Ovary (tissue), 3 donors: ENCODE measurements at regions not wholly inside any gene's neighbourhood (a gene's known extent, or its start where the extent isn't known, plus 50 kb on each side); places are given as distances from the start of the nearest gene placed in this dataset.
"Not testable (repeated sequence)": the region's sequence is repeated elsewhere in the genome, so short reads cannot be mapped to it uniquely, and the experiment has no call there.

Experiments used
- POLR2A ChIP-seq: fragments of 450-650 bp; IDR thresholded peaks from one replicate; pipeline ENCODE4 v1.6.1; 2017; ENCODE audit warnings: antibody characterized with exemption, mild to moderate bottlenecking, moderate library complexity
- TF ChIP-seq, protein P1 (sequence below), 3 donors: fragments of 450-650 bp in 2 of 3; fragments of 200-600 bp in 1 of 3; IDR thresholded peaks; one replicate each; pipeline versions ENCODE4 v1.5.1 to v1.8.0; 2016 to 2022; ENCODE audit warnings: antibody characterized with exemption in 3 of 3, mild to moderate bottlenecking in 1 of 3
- donor health status: DM: no; HTN: no; CAD: no.

DNA sequence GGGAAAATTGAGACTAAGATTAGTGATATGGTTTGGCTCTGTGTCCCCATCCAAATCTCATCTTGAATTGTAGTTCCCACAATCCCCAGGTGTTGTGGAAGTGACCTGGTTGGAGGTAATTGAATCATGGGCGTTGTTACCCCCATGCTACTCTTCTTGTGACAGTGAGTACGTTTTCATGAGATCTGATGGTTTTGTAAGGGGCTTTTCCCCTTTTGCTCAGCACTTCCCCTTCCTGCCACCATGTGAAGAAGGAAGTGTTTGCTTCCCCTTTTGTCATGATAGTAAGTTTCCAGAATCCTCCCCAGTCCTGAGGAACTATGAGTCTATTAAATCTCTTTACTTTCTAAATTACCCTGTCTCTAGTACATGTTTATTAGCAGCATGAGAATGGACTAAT, 729.9 kb upstream of the TPTE start:
- TF ChIP-seq, protein P1, sequence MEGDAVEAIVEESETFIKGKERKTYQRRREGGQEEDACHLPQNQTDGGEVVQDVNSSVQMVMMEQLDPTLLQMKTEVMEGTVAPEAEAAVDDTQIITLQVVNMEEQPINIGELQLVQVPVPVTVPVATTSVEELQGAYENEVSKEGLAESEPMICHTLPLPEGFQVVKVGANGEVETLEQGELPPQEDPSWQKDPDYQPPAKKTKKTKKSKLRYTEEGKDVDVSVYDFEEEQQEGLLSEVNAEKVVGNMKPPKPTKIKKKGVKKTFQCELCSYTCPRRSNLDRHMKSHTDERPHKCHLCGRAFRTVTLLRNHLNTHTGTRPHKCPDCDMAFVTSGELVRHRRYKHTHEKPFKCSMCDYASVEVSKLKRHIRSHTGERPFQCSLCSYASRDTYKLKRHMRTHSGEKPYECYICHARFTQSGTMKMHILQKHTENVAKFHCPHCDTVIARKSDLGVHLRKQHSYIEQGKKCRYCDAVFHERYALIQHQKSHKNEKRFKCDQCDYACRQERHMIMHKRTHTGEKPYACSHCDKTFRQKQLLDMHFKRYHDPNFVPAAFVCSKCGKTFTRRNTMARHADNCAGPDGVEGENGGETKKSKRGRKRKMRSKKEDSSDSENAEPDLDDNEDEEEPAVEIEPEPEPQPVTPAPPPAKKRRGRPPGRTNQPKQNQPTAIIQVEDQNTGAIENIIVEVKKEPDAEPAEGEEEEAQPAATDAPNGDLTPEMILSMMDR (IDR thresholded peaks at IDR 0.05), result not testable (repeated sequence)
- TF ChIP-seq POLR2A, result not testable (repeated sequence)
